Bronchial epithelial cell (primary cell): ENCODE measurements at regions not wholly inside any gene's neighbourhood (a gene's known extent, or its start where the extent isn't known, plus 50 kb on each side); places are given as distances from the start of the nearest gene placed in this dataset.

ENCODE experiments used
- DNase-seq: peaks from one replicate; pipeline ENCODE4 v3.0.0-alpha.2; 2010; ENCODE audit warnings: low read depth
- FAIRE-seq: peaks from 2 replicates; lab custom pipeline; 2011; peaks lifted over from hg19 to GRCh38; lab: Jason Lieb, UNC
- H3K27me3 ChIP-seq: 2 replicates; pipeline ENCODE4 v1.5.1; 2011; ENCODE audit warnings: low read length; ENCODE audit not compliant: control insufficient read depth, insufficient read depth
- H3K36me3 ChIP-seq: 2 replicates; pipeline ENCODE4 v1.5.1; 2011; ENCODE audit warnings: low read length; ENCODE audit not compliant: control insufficient read depth, insufficient read depth
- H3K4me3 ChIP-seq: 2 replicates; pipeline ENCODE4 v1.5.1; 2011; ENCODE audit warnings: mild to moderate bottlenecking, low read depth, low read length, control low read depth
- TF ChIP-seq, protein P1 (sequence below): IDR thresholded peaks from 2 replicates; pipeline ENCODE4 v1.5.1; 2011; ENCODE audit warnings: mild to moderate bottlenecking, moderate library complexity, low read length, control low read depth, inconsistent platforms; ENCODE audit not compliant: insufficient read depth, severe bottlenecking

- TF ChIP-seq, protein P1, sequence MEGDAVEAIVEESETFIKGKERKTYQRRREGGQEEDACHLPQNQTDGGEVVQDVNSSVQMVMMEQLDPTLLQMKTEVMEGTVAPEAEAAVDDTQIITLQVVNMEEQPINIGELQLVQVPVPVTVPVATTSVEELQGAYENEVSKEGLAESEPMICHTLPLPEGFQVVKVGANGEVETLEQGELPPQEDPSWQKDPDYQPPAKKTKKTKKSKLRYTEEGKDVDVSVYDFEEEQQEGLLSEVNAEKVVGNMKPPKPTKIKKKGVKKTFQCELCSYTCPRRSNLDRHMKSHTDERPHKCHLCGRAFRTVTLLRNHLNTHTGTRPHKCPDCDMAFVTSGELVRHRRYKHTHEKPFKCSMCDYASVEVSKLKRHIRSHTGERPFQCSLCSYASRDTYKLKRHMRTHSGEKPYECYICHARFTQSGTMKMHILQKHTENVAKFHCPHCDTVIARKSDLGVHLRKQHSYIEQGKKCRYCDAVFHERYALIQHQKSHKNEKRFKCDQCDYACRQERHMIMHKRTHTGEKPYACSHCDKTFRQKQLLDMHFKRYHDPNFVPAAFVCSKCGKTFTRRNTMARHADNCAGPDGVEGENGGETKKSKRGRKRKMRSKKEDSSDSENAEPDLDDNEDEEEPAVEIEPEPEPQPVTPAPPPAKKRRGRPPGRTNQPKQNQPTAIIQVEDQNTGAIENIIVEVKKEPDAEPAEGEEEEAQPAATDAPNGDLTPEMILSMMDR, result no peak
- no peaks in the 10 kb centered on the region for H3K27me3 ChIP-seq
- no peak for DNase-seq
- FAIRE-seq, result peak; percentile 18
- H3K4me3 ChIP-seq, result no peak overlapping the region
- no peaks in the 10 kb centered on the region for H3K36me3 ChIP-seq
Observed at GRCh38 chr4:164193676-164194075, 560.3 kb upstream of the SMIM31 start.

- TF ChIP-seq, protein P1, result no peak
- Histone ChIP-seq H3K27me3 (no peaks in the 10 kb centered on the region), H3K4me3 (no peak overlapping the region), H3K36me3 (no peaks in the 10 kb centered on the region)
- no peak for FAIRE-seq
- DNase-seq, result no peak
Observed at GRCh38 chr4:164197556-164197955, 556.4 kb upstream of the SMIM31 start.

DNA sequence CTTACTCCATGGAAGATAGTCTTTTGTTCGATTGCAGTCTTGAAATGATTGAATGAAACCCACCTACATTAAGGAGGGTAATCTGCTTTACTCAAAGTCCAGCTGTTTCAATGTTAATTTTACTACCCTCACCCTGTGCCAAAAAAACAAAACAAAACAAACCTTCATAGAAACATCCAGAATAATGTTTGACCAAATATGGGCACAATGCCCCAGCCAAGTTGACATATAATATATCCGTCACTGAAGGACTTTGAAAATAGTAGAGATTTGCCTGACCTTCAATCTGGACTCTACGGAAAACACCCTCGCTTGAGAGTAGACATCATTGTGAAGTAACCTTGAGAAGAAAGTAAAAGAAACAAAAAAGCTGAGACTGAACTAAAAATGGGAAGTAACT lies 550.5 kb upstream of the SMIM31 start:
- H3K36me3 ChIP-seq, result no peaks in the 10 kb centered on the region
- H3K4me3 ChIP-seq, result no peak overlapping the region
- H3K27me3 ChIP-seq, result no peaks in the 10 kb centered on the region
- TF ChIP-seq, protein P1, result no peak
- no peak for DNase-seq
- FAIRE-seq, result no peak

- H3K4me3 ChIP-seq, result no peak overlapping the region
- peak; percentile 87 for DNase-seq
- TF ChIP-seq, protein P1, result no peak
- H3K36me3 ChIP-seq, result no peaks in the 10 kb centered on the region
- no peak for FAIRE-seq
- H3K27me3 ChIP-seq, result no peaks in the 10 kb centered on the region
Observed at GRCh38 chr4:164204434-164204833, 549.5 kb upstream of the SMIM31 start.

GRCh38 chr4:164207460-164207859 lies 546.5 kb upstream of the SMIM31 start:
- Histone ChIP-seq H3K4me3 (no peak overlapping the region), H3K27me3 (no peaks in the 10 kb centered on the region), H3K36me3 (no peaks in the 10 kb centered on the region)
- DNase-seq, result no peak
- no peak for FAIRE-seq
- TF ChIP-seq, protein P1, result no peak

- TF ChIP-seq, protein P1, result no peak
- Histone ChIP-seq H3K36me3 (no peaks in the 10 kb centered on the region), H3K4me3 (no peak overlapping the region), H3K27me3 (no peaks in the 10 kb centered on the region)
- no peak for FAIRE-seq
- peak; percentile 30 for DNase-seq
Observed at GRCh38 chr4:164210377-164210776, 543.6 kb upstream of the SMIM31 start.
